Transverse colon (tissue), 4 donors: ENCODE measurements at regions not wholly inside any gene's neighbourhood (a gene's known extent, or its start where the extent isn't known, plus 50 kb on each side); places are given as distances from the start of the nearest gene placed in this dataset.

Experiments used
- DNase-seq: peaks from one replicate; pipeline ENCODE4 v3.0.0-alpha.2; 2019
- H3K27ac ChIP-seq, 4 donors: fragments of 200-600 bp; sonication (generic); 2 replicates each; pipeline ENCODE4 v1.5.1; 2016 to 2018; ENCODE audit warnings: inconsistent platforms in 4 of 4
- H3K27me3 ChIP-seq: fragments of 200-600 bp; sonication (generic); 2 replicates; pipeline ENCODE4 v1.5.1; 2017; ENCODE audit warnings: inconsistent platforms
- H3K36me3 ChIP-seq, 4 donors: fragments of 200-600 bp; sonication (generic); 2 replicates each; pipeline ENCODE4 v1.5.1; 2017 to 2019; ENCODE audit warnings: inconsistent platforms in 4 of 4
- H3K4me1 ChIP-seq, 4 donors: fragments of 200-600 bp; sonication (generic); 2 replicates each; pipeline ENCODE4 v1.5.1; 2017 to 2020; ENCODE audit warnings: inconsistent platforms in 4 of 4
- H3K4me3 ChIP-seq, 4 donors: fragments of 200-600 bp; sonication (generic); 1 replicate in 1 of 4; 2 replicates in 3 of 4; pipeline versions ENCODE4 v1.5.1 to v1.6.1; 2017 to 2019; ENCODE audit warnings: inconsistent platforms in 4 of 4
- H3K9me3 ChIP-seq, 2 donors: fragments of 200-600 bp; sonication (generic); 2 replicates each; pipeline ENCODE4 v1.5.1; 2017 to 2019; ENCODE audit warnings: inconsistent platforms in 2 of 2
- CTCF ChIP-seq, 5 experiments: fragments of 200-600 bp in 3 of 5; fragments of 450-650 bp in 2 of 5; sonication (generic) in 3 of 5; IDR thresholded peaks; 1 replicate in 2 of 5; 2 replicates in 3 of 5; pipeline ENCODE4 v1.5.1; 2016 to 2017; ENCODE audit warnings: antibody characterized with exemption in 5 of 5, inconsistent platforms in 3 of 5, mild to moderate bottlenecking in 2 of 5, moderate library complexity in 1 of 5
- EP300 ChIP-seq: sonication (generic); formaldehyde crosslinking; IDR thresholded peaks from one replicate; pipeline ENCODE4 v1.6.1; 2017; ENCODE audit warnings: antibody characterized with exemption, low read depth
- POLR2A ChIP-seq: fragments of 450-650 bp; IDR thresholded peaks from one replicate; pipeline ENCODE4 v1.6.1; 2016; ENCODE audit warnings: antibody characterized with exemption, mild to moderate bottlenecking, moderate library complexity
- POLR2AphosphoS5 ChIP-seq, 3 donors: sonication (generic); formaldehyde crosslinking; IDR thresholded peaks; one replicate each; pipeline ENCODE4 v1.6.1; 2016; ENCODE audit warnings: antibody characterized with exemption in 3 of 3
- WGBS, 2 donors: methylation state at CpG; one replicate each; pipeline ENCODE4 v1.1.5; 2018; ENCODE audit warnings: low coverage in 1 of 2; 5-methylcytosine and 5-hydroxymethylcytosine counted together
- in situ Hi-C, 4 donors: fragments of 200-750 bp; cut with MboI; loops; one replicate each; pipeline versions ENCODE4 v1.15.0 to v1.15.1; 2017; ENCODE audit warnings: low sequenced_read_pairs in 3 of 4, low pct_ligation_motif_present in 1 of 4, low pct_unique_long_range_greater_than_20kb in 1 of 4
- intact Hi-C: fragments of 100-400 bp; cut with DNase I; formaldehyde crosslinking; loops from one replicate; pipeline ENCODE4 v1.15.1; 2023; ENCODE audit warnings: low total_unique reads

- in situ Hi-C loops: no loop called here
- no peak for TF ChIP-seq EP300
- no peak for TF ChIP-seq CTCF (IDR thresholded peaks at IDR 0.05)
- Histone ChIP-seq H3K4me1 (no peaks in the 10 kb centered on the region), H3K36me3 (no peaks in the 10 kb centered on the region), H3K4me3 (no peak overlapping the region), H3K27me3 (no peaks in the 10 kb centered on the region), H3K27ac (no peak overlapping the region), H3K9me3 (no peaks in the 10 kb centered on the region)
- intact Hi-C loops: no loop called here
- WGBS, 2 donors: 71 to 88% methylated on average over 2 to 3 of the region's 3 CpGs
- DNase-seq: no peak
These were observed 683.0 kb downstream of the DSC3 start for GRCh38 chr18:30359521-30359920.

- H3K36me3 ChIP-seq: no peaks in the 10 kb centered on the region
- H3K9me3 ChIP-seq: no peaks in the 10 kb centered on the region
- H3K27me3 ChIP-seq: no peaks in the 10 kb centered on the region
- no peaks in the 10 kb centered on the region for H3K4me1 ChIP-seq
- no peak for DNase-seq
- TF ChIP-seq POLR2AphosphoS5 (IDR thresholded peaks at IDR 0.05): no peak
- TF ChIP-seq POLR2A: no peak
- no peak for TF ChIP-seq EP300
- no peak for TF ChIP-seq CTCF (IDR thresholded peaks at IDR 0.05)
- intact Hi-C loops (no loop called here), in situ Hi-C loops (no loop called here)
- no peak overlapping the region for H3K4me3 ChIP-seq
- no peak overlapping the region for H3K27ac ChIP-seq
These were observed 684.0 kb downstream of the DSC3 start for GRCh38 chr18:30358555-30358954.

- Histone ChIP-seq H3K4me3 (no peak overlapping the region), H3K27ac (no peak overlapping the region), H3K9me3 (no peaks in the 10 kb centered on the region), H3K36me3 (no peaks in the 10 kb centered on the region), H3K4me1 (no peaks in the 10 kb centered on the region), H3K27me3 (no peaks in the 10 kb centered on the region)
- no peak for DNase-seq
- TF ChIP-seq POLR2A (no peak), CTCF (IDR thresholded peaks at IDR 0.05) (no peak), POLR2AphosphoS5 (IDR thresholded peaks at IDR 0.05) (no peak), EP300 (no peak)
- in situ Hi-C loops: no loop called here
- intact Hi-C loops: no loop called here
- WGBS, 2 donors: 95% methylated on average over 19 of the region's 20 CpGs; no CpG with 5 or more reads in 1 of the 2 donors
These were observed 689.9 kb downstream of the DSC3 start for GRCh38 chr18:30352551-30353168.

- H3K4me1 ChIP-seq: no peaks in the 10 kb centered on the region
- H3K27me3 ChIP-seq: no peaks in the 10 kb centered on the region
- intact Hi-C loops (no loop called here), in situ Hi-C loops (no loop called here)
- no peak for DNase-seq
- H3K4me3 ChIP-seq: no peak overlapping the region
- H3K9me3 ChIP-seq: no peaks in the 10 kb centered on the region
- no peaks in the 10 kb centered on the region for H3K36me3 ChIP-seq
- TF ChIP-seq EP300: no peak
- TF ChIP-seq POLR2A: no peak
- TF ChIP-seq CTCF (IDR thresholded peaks at IDR 0.05): no peak
- no peak for TF ChIP-seq POLR2AphosphoS5 (IDR thresholded peaks at IDR 0.05)
- 50 to 79% methylated on average over 1 of the region's 1 CpG for WGBS, 2 donors
- H3K27ac ChIP-seq: no peak overlapping the region
These were observed 692.3 kb downstream of the DSC3 start for GRCh38 chr18:30350263-30350662.
